HG03558 (cell line): ENCODE measurements at regions not wholly inside any gene's neighbourhood (a gene's known extent, or its start where the extent isn't known, plus 50 kb on each side); places are given as distances from the start of the nearest gene placed in this dataset.

Source experiments
- ATAC-seq: cut with Tn5 transposase; IDR thresholded peaks from one replicate; pipeline ENCODE4 v1.9.1; 2021; ENCODE audit warnings: moderate number of reproducible peaks; ENCODE audit not compliant: unreplicated experiment; ENCODE audit errors: extremely low read depth

GRCh38 chr15:38646716-38647115 lies 82.1 kb upstream of the RASGRP1 start:
- ATAC-seq = no peak

- no peak for ATAC-seq
Measured at GRCh38 chr15:38647683-38648082, 83.1 kb upstream of the RASGRP1 start.

- ATAC-seq = no peak
Measured at GRCh38 chr15:38648121-38648843, 83.7 kb upstream of the RASGRP1 start.

GRCh38 chr15:38650384-38650783 lies 85.8 kb upstream of the RASGRP1 start:
- no peak for ATAC-seq

- no peak for ATAC-seq
Measured at GRCh38 chr15:38650936-38651327, 86.3 kb upstream of the RASGRP1 start.

- ATAC-seq = no peak
Measured at GRCh38 chr15:38651328-38652038, 86.9 kb upstream of the RASGRP1 start.

- no peak for ATAC-seq
Measured at GRCh38 chr15:38652183-38652794, 87.7 kb upstream of the RASGRP1 start.

GRCh38 chr15:38652998-38653397 lies 88.4 kb upstream of the RASGRP1 start:
- ATAC-seq = no peak

- no peak for ATAC-seq
Measured at GRCh38 chr15:38658431-38658830, 93.8 kb upstream of the RASGRP1 start.

GRCh38 chr15:38660738-38661137 lies 96.1 kb upstream of the RASGRP1 start:
- ATAC-seq = no peak

- no peak for ATAC-seq
Measured at GRCh38 chr15:38662033-38662802, 97.6 kb upstream of the RASGRP1 start.

- ATAC-seq = no peak
Measured at GRCh38 chr15:38662805-38663204, 98.2 kb upstream of the RASGRP1 start.

GRCh38 chr15:38665586-38666305 lies 101.1 kb upstream of the RASGRP1 start:
- ATAC-seq = no peak

GRCh38 chr15:38666865-38667510 lies 102.4 kb upstream of the RASGRP1 start:
- ATAC-seq = no peak

- ATAC-seq = no peak
Measured at GRCh38 chr15:38667890-38668850, 103.6 kb upstream of the RASGRP1 start.

- no peak for ATAC-seq
Measured at GRCh38 chr15:38668898-38669391, 104.3 kb upstream of the RASGRP1 start.

- no peak for ATAC-seq
Measured at GRCh38 chr15:38670128-38671005, 105.8 kb upstream of the RASGRP1 start.
